Glutamatergic neuron (in vitro differentiated cells): ENCODE measurements at regions not wholly inside any gene's neighbourhood (a gene's known extent, or its start where the extent isn't known, plus 50 kb on each side); places are given as distances from the start of the nearest gene placed in this dataset.

Experiments
- DNase-seq: peaks from one replicate; pipeline ENCODE4 v3.0.0; 2022
- H3K27ac Mint-ChIP-seq: one replicate; pipeline ENCODE4 v1.8.0; 2020; ENCODE audit warnings: mild to moderate bottlenecking, mixed read lengths, inconsistent platforms; ENCODE audit not compliant: unreplicated experiment
- H3K27me3 Mint-ChIP-seq: one replicate; pipeline ENCODE4 v1.8.0; 2020; ENCODE audit warnings: mild to moderate bottlenecking, moderate library complexity, mixed read lengths, inconsistent platforms; ENCODE audit not compliant: unreplicated experiment
- H3K36me3 Mint-ChIP-seq: one replicate; pipeline ENCODE4 v1.8.0; 2020; ENCODE audit warnings: mild to moderate bottlenecking, mixed read lengths, inconsistent platforms; ENCODE audit not compliant: unreplicated experiment
- H3K4me1 Mint-ChIP-seq: one replicate; pipeline ENCODE4 v1.8.0; 2020; ENCODE audit warnings: mild to moderate bottlenecking, low read depth, mixed read lengths, inconsistent platforms; ENCODE audit not compliant: unreplicated experiment
- H3K4me3 Mint-ChIP-seq: one replicate; pipeline ENCODE4 v1.8.0; 2020; ENCODE audit warnings: mild to moderate bottlenecking, mixed read lengths, inconsistent platforms; ENCODE audit not compliant: unreplicated experiment
- H3K9me3 Mint-ChIP-seq: one replicate; pipeline ENCODE4 v1.8.0; 2020; ENCODE audit warnings: mild to moderate bottlenecking, moderate library complexity, mixed read lengths, inconsistent platforms; ENCODE audit not compliant: unreplicated experiment
- TF ChIP-seq, protein P1 (sequence below): fragments of 200-600 bp; sonication (generic); IDR thresholded peaks from one replicate; pipeline ENCODE4 v1.5.0; 2021; ENCODE audit not compliant: partially characterized antibody, unreplicated experiment

DNA sequence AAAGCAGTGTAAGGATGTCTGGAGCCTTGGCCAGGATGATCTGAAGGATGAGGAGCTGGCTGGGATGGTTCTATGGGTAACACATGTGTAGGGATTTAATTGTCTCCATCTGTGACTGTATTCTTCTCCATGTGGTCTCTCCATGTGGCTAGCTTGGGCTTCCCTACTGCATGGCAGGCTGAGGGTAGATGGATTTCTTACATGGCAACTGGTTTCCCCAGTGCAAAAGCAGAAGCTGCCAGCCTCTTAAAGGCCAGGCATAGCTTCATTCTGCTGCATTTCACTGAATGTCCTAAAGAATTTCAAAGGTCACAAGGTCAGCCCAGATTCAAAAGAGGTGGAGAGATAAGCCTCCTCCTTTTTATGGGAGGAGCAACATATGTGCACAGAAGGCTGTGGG lies 61.7 kb downstream of the XCL2 start:
- DNase-seq = no peak
- Mint-ChIP-seq H3K9me3 (peaks cover 3% of the 10 kb centered on the region), H3K4me3 (no peak overlapping the region), H3K4me1 (peaks cover 5% of the 10 kb centered on the region), H3K27me3 (no peaks in the 10 kb centered on the region), H3K27ac (peak overlapping the region; percentile 21), H3K36me3 (no peaks in the 10 kb centered on the region)
- TF ChIP-seq, protein P1, sequence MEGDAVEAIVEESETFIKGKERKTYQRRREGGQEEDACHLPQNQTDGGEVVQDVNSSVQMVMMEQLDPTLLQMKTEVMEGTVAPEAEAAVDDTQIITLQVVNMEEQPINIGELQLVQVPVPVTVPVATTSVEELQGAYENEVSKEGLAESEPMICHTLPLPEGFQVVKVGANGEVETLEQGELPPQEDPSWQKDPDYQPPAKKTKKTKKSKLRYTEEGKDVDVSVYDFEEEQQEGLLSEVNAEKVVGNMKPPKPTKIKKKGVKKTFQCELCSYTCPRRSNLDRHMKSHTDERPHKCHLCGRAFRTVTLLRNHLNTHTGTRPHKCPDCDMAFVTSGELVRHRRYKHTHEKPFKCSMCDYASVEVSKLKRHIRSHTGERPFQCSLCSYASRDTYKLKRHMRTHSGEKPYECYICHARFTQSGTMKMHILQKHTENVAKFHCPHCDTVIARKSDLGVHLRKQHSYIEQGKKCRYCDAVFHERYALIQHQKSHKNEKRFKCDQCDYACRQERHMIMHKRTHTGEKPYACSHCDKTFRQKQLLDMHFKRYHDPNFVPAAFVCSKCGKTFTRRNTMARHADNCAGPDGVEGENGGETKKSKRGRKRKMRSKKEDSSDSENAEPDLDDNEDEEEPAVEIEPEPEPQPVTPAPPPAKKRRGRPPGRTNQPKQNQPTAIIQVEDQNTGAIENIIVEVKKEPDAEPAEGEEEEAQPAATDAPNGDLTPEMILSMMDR = no peak

DNA sequence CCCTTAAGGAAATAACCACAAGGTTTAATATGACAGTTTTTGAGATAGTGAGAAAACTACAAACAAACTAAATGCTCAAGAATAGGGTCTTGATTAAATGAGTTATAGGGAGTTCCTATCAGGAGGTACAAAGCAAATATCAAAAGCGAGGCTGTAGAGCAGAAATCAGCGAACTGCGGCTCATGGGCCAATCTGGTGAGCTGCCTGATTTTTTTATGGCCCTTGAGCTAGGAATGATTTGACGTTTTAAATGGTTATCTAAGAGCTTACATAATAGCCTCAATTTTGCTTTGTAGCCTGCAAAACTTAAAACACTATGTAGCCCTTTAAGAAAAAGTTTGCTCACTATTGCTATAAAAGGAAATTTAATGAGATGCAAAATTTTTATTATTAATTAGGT lies 62.2 kb downstream of the XCL2 start:
- no peaks in the 10 kb centered on the region for H3K36me3 Mint-ChIP-seq
- no peaks in the 10 kb centered on the region for H3K27me3 Mint-ChIP-seq

DNA sequence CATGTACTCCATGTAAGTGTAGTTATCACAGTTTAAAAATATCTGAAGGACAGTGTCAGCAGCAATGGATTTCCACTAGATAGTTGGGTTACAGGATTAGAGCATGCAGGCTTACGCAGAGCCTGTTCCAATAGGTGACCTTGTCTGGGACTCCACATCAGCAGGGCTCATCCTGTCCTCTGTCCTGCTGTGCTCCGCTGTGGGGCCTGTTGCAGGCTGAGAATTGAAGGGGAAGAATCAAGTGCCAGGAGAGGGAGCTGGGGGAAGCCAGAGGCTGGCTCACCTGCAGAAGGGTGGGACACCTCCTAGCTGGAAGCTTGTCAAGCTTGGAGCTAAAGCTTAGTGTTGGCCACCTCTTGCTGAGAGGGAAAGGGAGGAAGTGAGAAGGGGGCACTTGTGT lies 62.8 kb downstream of the XCL2 start:
- no peak for DNase-seq
- no peak overlapping the region for H3K27ac Mint-ChIP-seq
- TF ChIP-seq, protein P1 = no peak
- no peak overlapping the region for H3K4me3 Mint-ChIP-seq
- H3K9me3 Mint-ChIP-seq = peaks cover 4% of the 10 kb centered on the region
- H3K36me3 Mint-ChIP-seq = no peaks in the 10 kb centered on the region
- H3K4me1 Mint-ChIP-seq = peaks cover 5% of the 10 kb centered on the region
- H3K27me3 Mint-ChIP-seq = no peaks in the 10 kb centered on the region

More for the DNA sequence above, 62.2 kb downstream of the XCL2 start:
- Mint-ChIP-seq H3K4me1 (peaks cover 5% of the 10 kb centered on the region), H3K9me3 (peaks cover 3% of the 10 kb centered on the region), H3K27ac (no peak overlapping the region), H3K4me3 (no peak overlapping the region)
- TF ChIP-seq, protein P1 = no peak
- DNase-seq = no peak

DNA sequence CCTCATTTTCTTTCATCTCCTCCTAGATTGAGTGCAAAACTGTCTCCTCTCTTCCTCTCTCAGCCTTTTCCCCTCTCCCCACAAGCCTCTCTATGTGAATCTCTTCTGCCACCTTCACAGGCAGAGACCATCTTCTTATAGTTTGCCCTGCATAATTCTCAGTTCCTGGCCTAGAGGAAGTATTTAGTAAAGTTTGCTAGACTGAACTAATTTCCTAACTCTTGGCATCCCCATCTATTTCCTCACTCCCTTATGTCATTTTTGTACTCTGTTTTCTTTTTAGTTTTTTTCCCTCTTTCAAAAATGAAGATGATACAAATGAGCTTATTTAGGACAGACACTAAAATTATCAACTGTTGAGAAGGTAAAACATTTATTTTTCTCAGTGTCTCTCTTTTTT lies 66.0 kb downstream of the XCL2 start:
- no peak overlapping the region for H3K4me3 Mint-ChIP-seq
- TF ChIP-seq, protein P1 = no peak
- H3K36me3 Mint-ChIP-seq = peaks cover 15% of the 10 kb centered on the region
- H3K4me1 Mint-ChIP-seq = peaks cover 5% of the 10 kb centered on the region
- peaks cover 7% of the 10 kb centered on the region for H3K9me3 Mint-ChIP-seq
- no peaks in the 10 kb centered on the region for H3K27me3 Mint-ChIP-seq
- no peak overlapping the region for H3K27ac Mint-ChIP-seq
- DNase-seq = no peak

DNA sequence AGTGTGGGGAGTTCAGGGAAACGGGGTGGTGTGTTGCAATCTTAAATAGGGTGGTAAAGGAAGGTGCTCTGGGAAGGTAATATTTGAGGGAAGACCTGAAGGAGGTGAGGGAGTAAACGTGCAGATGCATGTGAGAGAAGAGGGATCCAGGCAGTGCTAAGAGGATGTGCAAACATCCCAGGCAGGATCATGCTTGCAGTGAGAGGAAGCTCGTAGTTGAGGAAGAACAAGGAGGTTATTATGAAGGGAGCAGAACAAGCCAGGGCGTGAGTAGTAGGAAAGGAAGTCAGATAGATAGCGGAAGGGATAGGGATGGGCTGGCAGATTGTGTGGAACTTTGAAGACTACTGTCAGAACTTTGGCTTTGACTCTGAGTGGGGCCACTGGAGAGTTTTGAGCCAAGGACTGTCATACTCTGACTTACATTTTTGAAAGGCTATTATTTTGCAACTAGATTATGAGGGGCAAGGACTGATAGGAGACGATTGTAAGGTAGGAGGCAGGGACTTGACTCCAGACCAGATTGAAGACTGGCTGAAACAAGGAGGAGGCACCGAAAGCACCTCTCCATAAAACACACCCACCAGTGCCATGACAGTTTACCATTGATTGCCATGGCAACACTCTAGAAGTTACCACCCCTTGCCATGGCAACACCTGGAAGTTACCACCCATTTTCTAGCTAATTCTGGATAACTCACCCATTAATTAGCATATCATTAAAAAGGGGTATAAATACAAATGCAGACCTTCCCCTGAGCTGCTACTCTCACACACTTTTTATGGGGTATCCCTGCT lies 67.0 kb downstream of the XCL2 start:
- H3K36me3 Mint-ChIP-seq = peaks cover 15% of the 10 kb centered on the region
- DNase-seq = no peak
- no peaks in the 10 kb centered on the region for H3K27me3 Mint-ChIP-seq
- TF ChIP-seq, protein P1 = no peak
- H3K4me1 Mint-ChIP-seq = no peaks in the 10 kb centered on the region
- peaks cover 7% of the 10 kb centered on the region for H3K9me3 Mint-ChIP-seq
- H3K27ac Mint-ChIP-seq = no peak overlapping the region
- no peak overlapping the region for H3K4me3 Mint-ChIP-seq
